ENCODE measurements at regions not wholly inside any gene's neighbourhood (a gene's known extent, or its start where the extent isn't known, plus 50 kb on each side); places are given as distances from the start of the nearest gene placed in this dataset.

- Histone ChIP-seq H3K4me2 (ENCODE audit: insufficient read depth, insufficient read length, low read length) (no peak overlapping the region), H2AK5ac (ENCODE audit: insufficient read length, low read length) (no peak overlapping the region), H2AFZ (ENCODE audit: low read length) (no peak overlapping the region), H3K18ac (ENCODE audit: insufficient read length, low read depth, low read length) (no peak overlapping the region), H2BK15ac (ENCODE audit: low read depth, low read length) (no peak overlapping the region), H2BK20ac (ENCODE audit: low read depth, low read length, poor library complexity, severe bottlenecking) (no peak overlapping the region), H4K20me1 (ENCODE audit: control insufficient read depth, insufficient read depth, insufficient read length) (no peaks in the 10 kb centered on the region), H3K4me1 (ENCODE audit: insufficient read depth, low read length) (peaks cover 3% of the 10 kb centered on the region; the same call in 1 of the 2 replicates), H3K27me3 (ENCODE audit: insufficient read depth, low read length) (no peaks in the 10 kb centered on the region), H3T11ph (ENCODE audit: low read length) (no peak overlapping the region), H3K23ac (ENCODE audit: insufficient read length, low read depth, low read length) (no peak overlapping the region), H3K23me2 (ENCODE audit: insufficient read length, low read depth, low read length, poor library complexity, severe bottlenecking) (no peaks in the 10 kb centered on the region), H3K14ac (ENCODE audit: insufficient read depth, low read length) (no peak overlapping the region), H4K8ac (replicated peaks; ENCODE audit: insufficient read length, low read depth, low read length) (no peak overlapping the region), H3K79me1 (ENCODE audit: insufficient read depth, low read depth, low read length, poor library complexity, severe bottlenecking) (no peaks in the 10 kb centered on the region), H3K79me2 (ENCODE audit: insufficient read depth, low read length) (no peaks in the 10 kb centered on the region), H3K4ac (ENCODE audit: low read depth, low read length) (no peak overlapping the region), H2BK120ac (ENCODE audit: low read depth, low read length, poor library complexity, severe bottlenecking) (no peak overlapping the region), H3K56ac (ENCODE audit: insufficient read length, low read depth, low read length) (no peak overlapping the region), H4K5ac (ENCODE audit: insufficient read length, low read depth, low read length) (no peak overlapping the region), H3K9me3 (ENCODE audit: control insufficient read depth, low read depth, low read length) (no peaks in the 10 kb centered on the region), H2BK5ac (ENCODE audit: insufficient read length, low read length) (no peak overlapping the region), H3K9ac (ENCODE audit: extremely low read depth, insufficient read length, low read length) (no peak overlapping the region), H4K91ac (ENCODE audit: insufficient read length, low read depth, low read length) (no peak overlapping the region), H2BK12ac (ENCODE audit: insufficient read length, low read depth, low read length) (no peak overlapping the region), H3K27ac (ENCODE audit: insufficient read length, low read depth, low read length) (no peak overlapping the region)
- Mint-ChIP-seq H3K4me1 (peaks cover 5 to 6% of the 10 kb centered on the region in 2 experiments; a peak in 2 of 4 replicates), H3K27ac (no peak overlapping the region), H3K27me3 (ENCODE audit: low read depth) (no peaks in the 10 kb centered on the region), H3K4me3 (no peak overlapping the region), H3K36me3 (ENCODE audit: insufficient read depth in 1 of 3, low read depth in 3 of 3) (0 out of 7 replicates have a peak, but pooled peaks cover 0 to under 1% (median 0%) of the 10 kb centered on the region in 3 experiments), H3K9me3 (peaks cover 7 to 28% of the 10 kb centered on the region in 2 experiments; a peak in 4 of 5 replicates)
- no peak for DNase-seq
- no CpG with 5 or more reads among the region's 2 CpGs for WGBS (ENCODE audit: extremely low coverage, insufficient read length, low lambda C conversion rate)
- TF ChIP-seq CTCF (conservative IDR thresholded peaks at IDR 0.05), result no peak
Measured at GRCh38 chr1:104380003-104380402, 630.3 kb downstream of the AMY1C start.

Measured in H9 (cell line).